Stimulated activated CD4-positive, alpha-beta T cell treated with anti-CD3 and anti-CD28 coated beads, Interleukin-15, amount 100 ng/mL, for 48 hours (primary cell): ENCODE measurements at regions not wholly inside any gene's neighbourhood (a gene's known extent, or its start where the extent isn't known, plus 50 kb on each side); places are given as distances from the start of the nearest gene placed in this dataset.

Source experiments
- DNase-seq, 2 donors: peaks; one replicate each; pipeline ENCODE4 v3.0.0-alpha.2; 2020; ENCODE audit warnings: low read depth in 2 of 2

GRCh38 chr4:18397681-18398390, 376.3 kb upstream of the LCORL start:
- no peak for DNase-seq

- DNase-seq, result no peak
Observed at GRCh38 chr4:18394656-18395055, 373.1 kb upstream of the LCORL start.

- no peak for DNase-seq
Observed at GRCh38 chr4:18391354-18391728, 369.8 kb upstream of the LCORL start.

GRCh38 chr4:18390655-18391353, 369.2 kb upstream of the LCORL start:
- no peak for DNase-seq

- DNase-seq, result no peak
Observed at GRCh38 chr4:18389115-18389514, 367.6 kb upstream of the LCORL start.

- no peak for DNase-seq
Observed at GRCh38 chr4:18388039-18388438, 366.5 kb upstream of the LCORL start.

- no peak for DNase-seq
Observed at GRCh38 chr4:18381186-18381585, 359.6 kb upstream of the LCORL start.

GRCh38 chr4:18369561-18369960, 348.0 kb upstream of the LCORL start:
- DNase-seq, result no peak

GRCh38 chr4:18366892-18367291, 345.3 kb upstream of the LCORL start:
- no peak for DNase-seq

- DNase-seq, result no peak
Observed at GRCh38 chr4:18366136-18366535, 344.6 kb upstream of the LCORL start.

GRCh38 chr4:18343581-18343980, 322.0 kb upstream of the LCORL start:
- DNase-seq, result no peak

- DNase-seq, result no peak
Observed at GRCh38 chr4:18342847-18343246, 321.3 kb upstream of the LCORL start.

GRCh38 chr4:18321956-18322530, 300.5 kb upstream of the LCORL start:
- DNase-seq, result no peak

- DNase-seq, result no peak
Observed at GRCh38 chr4:18319431-18319830, 297.9 kb upstream of the LCORL start.

GRCh38 chr4:18318682-18319388, 297.3 kb upstream of the LCORL start:
- DNase-seq, result no peak

- no peak for DNase-seq
Observed at GRCh38 chr4:18314731-18315130, 293.2 kb upstream of the LCORL start.

GRCh38 chr4:18297684-18298083, 276.1 kb upstream of the LCORL start:
- no peak for DNase-seq

GRCh38 chr4:18296411-18296810, 274.9 kb upstream of the LCORL start:
- DNase-seq, result no peak

GRCh38 chr4:18294846-18295245, 273.3 kb upstream of the LCORL start:
- DNase-seq, result no peak

- DNase-seq, result no peak
Observed at GRCh38 chr4:18294021-18294420, 272.5 kb upstream of the LCORL start.

GRCh38 chr4:18292411-18292810, 270.9 kb upstream of the LCORL start:
- DNase-seq, result no peak

GRCh38 chr4:18291981-18292380, 270.4 kb upstream of the LCORL start:
- DNase-seq, result no peak

GRCh38 chr4:18291256-18291655, 269.7 kb upstream of the LCORL start:
- no peak for DNase-seq
